Central memory CD4-positive, alpha-beta T cell (primary cell): ENCODE measurements at regions not wholly inside any gene's neighbourhood (a gene's known extent, or its start where the extent isn't known, plus 50 kb on each side); places are given as distances from the start of the nearest gene placed in this dataset.
"Not testable (repeated sequence)": the region's sequence is repeated elsewhere in the genome, so short reads cannot be mapped to it uniquely, and the experiment has no call there.

Experiments
- DNase-seq: peaks from one replicate; pipeline ENCODE4 v3.0.0; 2022

DNA sequence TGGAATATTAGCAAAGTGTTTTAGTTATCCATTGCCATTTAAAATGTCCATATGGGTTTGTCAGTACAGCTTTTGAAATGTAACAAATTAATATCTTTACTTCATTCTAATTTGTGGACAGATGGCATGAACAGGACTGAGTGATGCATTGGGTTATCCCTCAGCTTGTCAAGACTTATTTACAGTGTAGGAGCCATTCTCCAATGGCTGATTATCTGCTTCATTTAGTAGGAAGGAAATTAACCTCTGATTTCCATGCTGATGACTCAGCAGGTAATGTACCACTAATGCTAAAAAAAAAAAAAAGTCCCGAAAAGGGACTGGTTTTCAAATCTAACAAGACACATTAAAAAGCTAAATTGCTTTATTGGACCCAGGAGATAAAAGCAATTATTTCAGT is 1149.0 kb upstream of the USP15 start:
- no peak for DNase-seq

GRCh38 chr12:61137677-61138414 is 1122.4 kb upstream of the USP15 start:
- no peak for DNase-seq

DNA sequence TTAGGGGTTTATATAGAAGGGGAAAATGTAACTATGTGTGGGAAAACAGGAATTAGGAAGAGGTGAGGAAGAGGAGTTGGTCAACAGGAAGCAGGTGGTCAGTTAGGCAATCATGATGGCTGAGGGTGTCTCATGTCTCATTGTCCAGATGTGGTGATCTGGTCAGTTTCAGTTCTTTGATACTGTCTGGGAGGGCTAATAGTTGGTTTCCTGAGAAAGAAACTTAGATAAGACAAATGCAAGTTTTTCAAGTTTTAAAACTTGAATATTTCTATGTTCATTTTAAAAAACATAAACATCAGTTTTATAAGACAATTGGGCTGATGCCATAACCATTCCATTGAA is 1121.8 kb upstream of the USP15 start:
- DNase-seq, result no peak

GRCh38 chr12:61161961-61162360 is 1098.2 kb upstream of the USP15 start:
- no peak for DNase-seq

GRCh38 chr12:61188801-61189595 is 1071.2 kb upstream of the USP15 start:
- DNase-seq, result no peak

- DNase-seq, result no peak
Observed at GRCh38 chr12:61213646-61214045, 1046.6 kb upstream of the USP15 start.

DNA sequence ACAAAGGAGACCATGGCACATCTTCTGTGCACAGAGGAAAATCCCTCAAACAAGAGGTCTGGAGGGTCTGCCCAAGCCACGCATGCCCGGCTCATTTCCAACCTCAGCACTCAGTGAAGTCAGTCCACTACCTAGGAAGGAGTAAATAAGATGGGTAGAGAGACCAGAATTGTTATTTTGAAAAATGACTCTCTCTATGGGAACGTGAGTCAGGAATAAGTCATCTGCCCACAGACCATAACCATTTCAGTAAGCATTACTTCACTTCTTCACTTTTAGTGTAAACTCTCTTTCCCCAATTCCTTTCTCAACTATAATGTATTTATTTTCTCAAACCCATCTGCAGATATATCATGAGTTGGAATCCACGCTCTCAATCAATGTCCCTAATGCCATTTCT is 1039.9 kb upstream of the USP15 start:
- no peak for DNase-seq

DNA sequence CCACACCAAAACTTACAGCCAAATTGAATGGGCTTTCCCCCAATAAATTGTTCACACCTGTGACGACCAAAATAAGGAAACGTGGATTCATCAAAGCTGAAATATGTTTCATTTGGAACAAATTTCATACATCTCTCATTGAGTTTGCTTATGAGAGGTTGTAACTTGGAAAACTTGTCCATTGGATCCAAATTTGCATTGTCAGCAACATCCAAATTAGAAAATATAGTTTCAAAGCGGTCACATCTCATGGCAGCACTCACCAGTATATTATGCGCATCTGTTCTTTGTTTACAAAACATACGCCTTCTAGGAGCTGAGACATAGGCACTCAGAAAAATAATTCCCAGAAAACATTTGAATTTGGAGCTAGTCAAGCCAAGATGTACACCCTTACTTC is 1028.2 kb upstream of the USP15 start:
- DNase-seq, result no peak

DNA sequence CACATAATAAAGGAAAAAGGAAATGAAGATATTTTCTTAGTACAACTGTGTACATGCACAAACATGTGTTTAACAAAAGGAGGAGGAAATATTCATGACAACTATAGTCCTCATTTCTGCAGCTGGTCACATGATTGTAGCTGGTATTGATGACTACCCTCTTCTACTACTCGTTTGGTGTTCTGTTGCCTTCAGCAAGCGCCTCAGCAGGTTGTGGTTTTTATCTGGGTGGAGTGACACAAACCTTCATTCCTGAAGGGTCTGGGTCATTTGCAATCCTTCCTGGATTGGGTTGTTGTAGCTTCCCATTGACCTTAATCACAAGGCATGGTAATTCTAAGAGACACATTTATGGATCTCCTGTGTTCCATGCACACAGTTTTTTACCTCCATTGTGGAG is 1009.9 kb upstream of the USP15 start:
- DNase-seq, result no peak

GRCh38 chr12:61251076-61251475 is 1009.1 kb upstream of the USP15 start:
- no peak for DNase-seq

DNA sequence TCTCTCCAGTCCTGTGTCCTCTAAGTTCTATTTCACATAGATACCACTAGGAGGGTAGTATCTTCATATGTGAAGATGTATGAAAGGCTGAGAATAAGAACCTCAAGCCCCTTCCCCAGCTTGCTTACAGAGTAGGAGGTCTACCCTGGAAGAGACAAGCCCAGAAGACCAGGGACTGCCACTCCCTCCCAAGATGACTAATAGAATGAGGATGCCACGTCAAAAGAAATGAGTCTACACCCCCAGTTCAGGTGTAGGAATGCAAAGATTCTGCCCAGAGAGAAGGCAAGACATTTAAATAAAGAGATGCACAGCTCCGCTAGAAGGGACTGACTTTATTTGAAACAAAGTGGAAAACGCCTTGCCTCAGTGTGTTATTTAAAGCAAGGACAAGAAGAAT is 1006.0 kb upstream of the USP15 start:
- DNase-seq, result no peak

DNA sequence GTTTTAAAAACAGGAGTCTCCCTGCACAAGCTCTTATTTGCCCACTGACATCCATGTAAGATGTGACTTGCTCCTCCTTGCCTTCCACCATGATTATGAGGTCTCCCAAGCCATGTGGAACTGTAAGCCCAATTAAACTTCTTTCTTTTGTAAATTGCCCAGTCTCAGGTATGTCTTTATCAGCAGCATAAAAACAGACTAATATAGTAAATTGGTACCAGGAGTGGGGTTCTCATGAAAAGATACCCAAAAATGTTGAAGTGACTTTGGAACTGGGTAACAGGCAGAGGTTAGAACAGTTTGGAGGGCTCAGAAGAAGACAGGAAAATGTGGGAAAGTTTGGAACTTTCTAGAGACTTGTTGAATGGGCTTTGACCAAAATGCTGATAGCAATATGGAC is 995.9 kb upstream of the USP15 start:
- DNase-seq, result not testable (repeated sequence)

DNA sequence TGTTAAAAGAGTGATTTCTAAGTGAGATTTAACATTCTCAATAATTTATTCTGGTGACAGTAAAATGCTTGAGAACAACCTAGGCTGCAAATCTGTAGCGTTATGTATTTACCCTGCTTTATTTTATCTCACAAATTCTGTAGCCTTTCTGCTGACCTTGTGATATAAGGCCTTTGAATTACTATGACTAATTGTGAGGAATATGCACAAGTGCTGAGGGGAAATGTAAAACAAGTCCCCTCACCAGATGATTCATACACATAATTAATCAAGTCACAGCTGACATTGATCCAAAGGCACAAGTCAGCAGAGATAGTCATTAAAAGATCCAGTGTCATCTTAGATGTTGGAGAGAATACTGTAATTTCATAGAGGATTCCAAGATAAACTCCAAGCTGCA is 992.7 kb upstream of the USP15 start:
- DNase-seq, result no peak

DNA sequence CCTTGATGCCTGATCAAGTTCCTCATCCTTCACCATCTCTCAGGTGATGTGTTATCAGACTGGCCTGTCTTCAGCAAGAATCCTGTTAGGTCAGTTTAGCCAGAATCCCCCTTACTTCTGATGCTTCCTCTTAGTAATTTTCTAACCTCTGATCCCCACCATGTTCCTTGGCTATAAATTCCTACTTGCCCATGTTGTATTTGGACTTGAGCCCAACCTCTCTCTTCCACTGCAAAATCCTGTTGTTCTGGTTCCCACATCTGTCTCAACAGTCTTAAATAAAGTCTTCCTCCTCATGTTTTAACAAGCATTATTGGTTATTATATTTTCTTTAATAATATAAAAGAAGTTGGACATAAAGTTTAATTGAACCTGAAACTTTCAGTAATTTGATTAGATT is 987.8 kb upstream of the USP15 start:
- DNase-seq, result no peak

DNA sequence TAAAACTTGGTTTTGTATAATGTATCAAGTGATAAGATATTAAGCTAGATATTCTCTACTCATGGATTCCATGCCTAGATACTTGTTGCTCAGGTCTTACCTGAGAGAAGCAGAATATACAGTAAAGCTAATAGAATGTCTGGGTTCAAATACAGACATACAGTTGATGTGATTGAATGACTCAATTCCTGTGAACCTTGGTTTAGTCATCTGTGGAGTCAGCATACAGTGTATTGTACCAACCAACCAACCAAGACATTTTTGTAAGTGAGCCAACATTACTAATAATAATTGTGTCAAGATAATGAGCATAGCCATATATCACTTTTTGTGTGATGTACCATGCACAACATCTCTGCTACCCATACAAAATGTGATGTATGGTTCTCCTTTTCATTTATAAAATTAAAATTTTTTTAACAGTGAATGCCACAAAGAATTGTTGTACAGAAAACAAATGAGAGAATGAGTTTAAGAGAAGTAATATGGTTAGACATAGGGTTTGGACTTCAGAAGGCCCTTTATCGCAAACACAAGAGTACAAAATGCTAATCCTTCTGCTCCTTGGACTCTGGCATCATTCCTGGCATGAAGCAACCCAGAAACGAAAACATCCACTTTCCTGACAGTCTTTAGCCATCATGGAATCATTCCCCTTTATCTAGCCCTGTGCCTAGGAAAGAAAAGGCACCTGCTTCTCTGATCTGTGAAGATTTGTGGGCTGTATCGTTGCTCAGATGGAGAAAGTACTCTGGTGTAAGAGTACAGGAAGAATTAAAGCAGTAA is 977.2 kb upstream of the USP15 start:
- no peak for DNase-seq

GRCh38 chr12:61290473-61290872 is 969.7 kb upstream of the USP15 start:
- DNase-seq, result no peak

GRCh38 chr12:61291647-61292046 is 968.6 kb upstream of the USP15 start:
- DNase-seq, result no peak

- not testable (repeated sequence) for DNase-seq
Observed at GRCh38 chr12:61294011-61294410, 966.2 kb upstream of the USP15 start.

DNA sequence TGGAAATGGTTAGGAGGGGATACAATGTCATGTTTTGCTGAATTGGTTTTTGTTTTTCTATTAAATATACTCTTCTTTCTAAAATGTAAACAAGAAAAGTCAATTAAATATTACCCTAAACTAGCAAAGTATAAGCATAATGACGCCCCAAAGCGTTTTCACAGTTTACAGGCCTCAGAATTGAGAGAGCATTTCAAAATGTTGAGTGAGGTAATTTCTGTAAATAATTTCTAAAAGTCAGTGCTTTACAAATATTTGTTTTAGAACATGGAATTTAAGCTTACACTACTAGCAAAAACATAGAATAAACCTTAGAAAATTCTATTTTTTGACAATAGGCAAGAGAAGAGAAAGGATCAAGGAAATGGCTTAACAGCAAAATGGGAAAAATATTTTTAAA is 958.4 kb upstream of the USP15 start:
- no peak for DNase-seq

GRCh38 chr12:61302282-61302681 is 957.9 kb upstream of the USP15 start:
- no peak for DNase-seq

- no peak for DNase-seq
Observed at GRCh38 chr12:61308220-61308619, 952.0 kb upstream of the USP15 start.

- DNase-seq, result no peak
Observed at GRCh38 chr12:61311413-61311812, 948.8 kb upstream of the USP15 start.

GRCh38 chr12:61348871-61349270 is 911.3 kb upstream of the USP15 start:
- DNase-seq, result no peak

DNA sequence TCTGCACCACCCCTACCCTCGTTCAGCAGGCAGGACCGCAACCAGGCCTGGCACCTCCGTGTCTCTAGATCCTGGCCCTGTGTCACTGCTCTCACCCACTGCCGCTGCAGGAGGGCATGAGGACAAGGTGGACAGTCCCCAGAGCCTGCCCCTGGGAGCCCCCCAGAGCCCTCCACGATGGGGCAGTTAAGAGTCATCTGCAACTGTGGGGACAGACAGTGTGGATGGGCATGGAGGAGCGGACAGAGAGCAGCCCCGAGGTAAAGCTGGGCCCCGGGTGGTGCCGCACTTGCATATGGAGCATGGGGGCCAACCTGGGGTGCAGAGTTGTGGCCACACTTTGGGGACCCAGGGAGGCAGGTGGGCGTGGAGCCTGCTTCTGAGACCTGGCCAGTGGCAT is 905.1 kb upstream of the USP15 start:
- no peak for DNase-seq
